H9 (cell line): ENCODE measurements at regions not wholly inside any gene's neighbourhood (a gene's known extent, or its start where the extent isn't known, plus 50 kb on each side); places are given as distances from the start of the nearest gene placed in this dataset.

Experiments used
- DNase-seq: peaks from one replicate; pipeline ENCODE4 v3.0.0-alpha.2; 2017
- H2AFZ ChIP-seq: one replicate; pipeline ENCODE4 v1.6.1; 2013; ENCODE audit warnings: mild to moderate bottlenecking, low read length, control low read depth, moderate library complexity
- H2AK5ac ChIP-seq: 2 replicates; pipeline ENCODE4 v1.6.1; 2013; ENCODE audit warnings: low read length, control low read depth, mixed read lengths; ENCODE audit not compliant: insufficient read length
- H2BK120ac ChIP-seq: one replicate; pipeline ENCODE4 v1.6.1; 2013; ENCODE audit warnings: low read depth, mild to moderate bottlenecking, low read length, control low read depth, inconsistent platforms; ENCODE audit not compliant: poor library complexity, severe bottlenecking
- H2BK12ac ChIP-seq: 2 replicates; pipeline ENCODE4 v1.6.1; 2013; ENCODE audit warnings: low read length, control low read depth, mixed read lengths, low read depth; ENCODE audit not compliant: insufficient read length
- H2BK15ac ChIP-seq: 2 replicates; pipeline ENCODE4 v1.6.1; 2013; ENCODE audit warnings: low read depth, low read length, control low read depth
- H2BK20ac ChIP-seq: one replicate; pipeline ENCODE4 v1.6.1; 2013; ENCODE audit warnings: low read depth, mild to moderate bottlenecking, low read length, control low read depth, inconsistent platforms; ENCODE audit not compliant: poor library complexity, severe bottlenecking
- H2BK5ac ChIP-seq: 2 replicates; pipeline ENCODE4 v1.6.1; 2013; ENCODE audit warnings: low read length, control low read depth, mixed read lengths; ENCODE audit not compliant: insufficient read length
- H3K14ac ChIP-seq: 2 replicates; pipeline ENCODE4 v1.6.1; 2013; ENCODE audit warnings: low read length, control low read depth; ENCODE audit not compliant: insufficient read depth
- H3K18ac ChIP-seq: 2 replicates; pipeline ENCODE4 v1.6.1; 2013; ENCODE audit warnings: low read depth, mild to moderate bottlenecking, mixed read lengths, low read length, control low read depth; ENCODE audit not compliant: insufficient read length
- H3K23ac ChIP-seq: 2 replicates; pipeline ENCODE4 v1.6.1; 2013; ENCODE audit warnings: low read length, control low read depth, mixed read lengths, low read depth; ENCODE audit not compliant: insufficient read length
- H3K23me2 ChIP-seq: 2 replicates; pipeline ENCODE4 v1.6.1; 2013; ENCODE audit warnings: low read depth, mild to moderate bottlenecking, mixed read lengths, low read length, control low read depth; ENCODE audit not compliant: insufficient read length, poor library complexity, severe bottlenecking
- H3K27ac ChIP-seq: 2 replicates; pipeline ENCODE4 v1.5.1; 2013; ENCODE audit warnings: low read length, control low read depth, mixed read lengths, low read depth; ENCODE audit not compliant: insufficient read length
- H3K27me3 ChIP-seq: 2 replicates; pipeline ENCODE4 v1.6.1; 2013; ENCODE audit warnings: low read length, control low read depth, inconsistent platforms; ENCODE audit not compliant: insufficient read depth
- H3K4ac ChIP-seq: 2 replicates; pipeline ENCODE4 v1.6.1; 2013; ENCODE audit warnings: low read depth, mild to moderate bottlenecking, control low read depth, inconsistent platforms, low read length, moderate library complexity
- H3K4me1 ChIP-seq: 2 replicates; pipeline ENCODE4 v1.6.1; 2013; ENCODE audit warnings: low read length, control low read depth, inconsistent platforms; ENCODE audit not compliant: insufficient read depth
- H3K4me2 ChIP-seq: 2 replicates; pipeline ENCODE4 v1.6.1; 2013; ENCODE audit warnings: low read length, control low read depth, mixed read lengths; ENCODE audit not compliant: insufficient read length, insufficient read depth
- H3K56ac ChIP-seq: 2 replicates; pipeline ENCODE4 v1.6.1; 2013; ENCODE audit warnings: low read depth, mild to moderate bottlenecking, mixed read lengths, low read length, control low read depth; ENCODE audit not compliant: insufficient read length
- H3K79me1 ChIP-seq: 2 replicates; pipeline ENCODE4 v1.6.1; 2013; ENCODE audit warnings: low read depth, mild to moderate bottlenecking, moderate library complexity, low read length, control low read depth, inconsistent platforms; ENCODE audit not compliant: insufficient read depth, poor library complexity, severe bottlenecking
- H3K79me2 ChIP-seq: 2 replicates; pipeline ENCODE4 v1.6.1; 2013; ENCODE audit warnings: low read length, control low read depth, inconsistent platforms; ENCODE audit not compliant: insufficient read depth
- H3K9ac ChIP-seq: 2 replicates; pipeline ENCODE4 v1.6.1; 2013; ENCODE audit warnings: low read length, control low read depth, mixed read lengths; ENCODE audit not compliant: insufficient read length; ENCODE audit errors: extremely low read depth
- H3K9me3 ChIP-seq: one replicate; pipeline ENCODE4 v1.6.1; 2013; ENCODE audit warnings: low read depth, low read length, inconsistent platforms; ENCODE audit not compliant: control insufficient read depth
- H3T11ph ChIP-seq: one replicate; pipeline ENCODE4 v1.6.1; 2013; ENCODE audit warnings: mild to moderate bottlenecking, low read length, control low read depth, inconsistent platforms
- H4K20me1 ChIP-seq: one replicate; pipeline ENCODE4 v1.6.1; 2013; ENCODE audit not compliant: control insufficient read depth, insufficient read length, insufficient read depth
- H4K5ac ChIP-seq: 2 replicates; pipeline ENCODE4 v1.6.1; 2013; ENCODE audit warnings: low read depth, mild to moderate bottlenecking, mixed read lengths, low read length, control low read depth; ENCODE audit not compliant: insufficient read length
- H4K8ac ChIP-seq: replicated peaks from 2 replicates; pipeline ENCODE4 v1.6.1; 2013; ENCODE audit warnings: low read length, control low read depth, mixed read lengths, low read depth; ENCODE audit not compliant: insufficient read length
- H4K91ac ChIP-seq: 2 replicates; pipeline ENCODE4 v1.6.1; 2013; ENCODE audit warnings: low read depth, mild to moderate bottlenecking, moderate library complexity, mixed read lengths, low read length, control low read depth; ENCODE audit not compliant: insufficient read length
- H3K27ac Mint-ChIP-seq, 3 experiments: 2 replicates in 2 of 3; 3 replicates in 1 of 3; pipeline ENCODE4 v1.8.0; 2020 to 2021; ENCODE audit warnings: mixed read lengths in 3 of 3, mild to moderate bottlenecking in 1 of 3, moderate library complexity in 1 of 3
- H3K27me3 Mint-ChIP-seq: 2 replicates; pipeline ENCODE4 v1.8.0; 2021; ENCODE audit warnings: low read depth, mild to moderate bottlenecking, moderate library complexity, mixed read lengths
- H3K36me3 Mint-ChIP-seq, 3 experiments: 2 replicates in 2 of 3; 3 replicates in 1 of 3; pipeline ENCODE4 v1.8.0; 2020 to 2021; ENCODE audit warnings: low read depth in 3 of 3, mixed read lengths in 3 of 3; ENCODE audit not compliant: insufficient read depth in 1 of 3
- H3K4me1 Mint-ChIP-seq, 2 experiments: 2 replicates each; pipeline ENCODE4 v1.8.0; 2020; ENCODE audit warnings: mixed read lengths in 2 of 2
- H3K4me3 Mint-ChIP-seq, 2 experiments: 2 replicates in 1 of 2; 3 replicates in 1 of 2; pipeline ENCODE4 v1.8.0; 2020 to 2021; ENCODE audit warnings: mild to moderate bottlenecking in 2 of 2, mixed read lengths in 2 of 2, moderate library complexity in 1 of 2
- H3K9me3 Mint-ChIP-seq, 2 experiments: 2 replicates in 1 of 2; 3 replicates in 1 of 2; pipeline ENCODE4 v1.8.0; 2020; ENCODE audit warnings: mild to moderate bottlenecking in 2 of 2, mixed read lengths in 2 of 2, moderate library complexity in 1 of 2
- WGBS: extraction: QIAGEN DNeasy Blood & Tissue Kit; methylation state at CpG from one replicate; pipeline ENCODE4 v1.1.7; 2013; ENCODE audit warnings: missing lambda C conversion rate, low lambda C conversion rate, mixed read lengths; ENCODE audit not compliant: insufficient read length; ENCODE audit errors: extremely low coverage; 5-methylcytosine and 5-hydroxymethylcytosine counted together
- TF ChIP-seq, protein P1 (sequence below): fragments of 200-600 bp; sonication (generic); conservative IDR thresholded peaks from 3 replicates; pipeline ENCODE4 v1.8.0; 2021; ENCODE audit warnings: antibody characterized with exemption, mild to moderate bottlenecking

DNA sequence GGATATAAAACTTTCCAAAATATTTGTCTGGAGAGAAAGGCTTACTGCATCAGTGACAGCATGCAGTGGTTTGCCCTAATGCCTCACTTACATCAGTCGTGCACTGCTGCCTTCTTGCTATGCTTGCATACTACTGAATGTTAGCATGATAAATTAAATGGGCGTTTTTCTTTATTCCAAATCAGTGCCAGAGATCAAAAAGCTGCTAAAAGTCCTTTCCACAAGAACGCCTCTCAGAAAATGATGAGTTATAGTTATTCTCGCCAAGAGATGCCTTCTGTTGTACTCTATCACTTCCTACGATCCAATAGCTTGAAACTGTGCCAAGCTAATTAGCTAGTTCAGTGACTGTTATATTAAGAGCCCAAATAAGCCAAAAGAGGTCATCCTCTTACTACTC lies 345.8 kb upstream of the ROBO2 start:
- Histone ChIP-seq H3K4me2 (no peak overlapping the region), H4K20me1 (no peaks in the 10 kb centered on the region), H3K23ac (no peak overlapping the region), H3K9me3 (no peaks in the 10 kb centered on the region), H2BK5ac (no peak overlapping the region), H3K4me1 (peaks cover 1% of the 10 kb centered on the region; the same call in 1 of the 2 replicates), H3K14ac (no peak overlapping the region), H3K23me2 (no peaks in the 10 kb centered on the region), H4K91ac (no peak overlapping the region), H3K18ac (no peak overlapping the region), H3K79me2 (no peaks in the 10 kb centered on the region), H2BK15ac (no peak overlapping the region), H3K4ac (no peak overlapping the region), H2BK120ac (no peak overlapping the region), H2BK20ac (no peak overlapping the region), H2BK12ac (no peak overlapping the region), H3K79me1 (no peaks in the 10 kb centered on the region), H2AFZ (no peak overlapping the region), H3K27me3 (no peaks in the 10 kb centered on the region), H2AK5ac (no peak overlapping the region), H3K27ac (no peak overlapping the region), H3K56ac (no peak overlapping the region), H4K5ac (no peak overlapping the region), H3T11ph (no peak overlapping the region), H3K9ac (no peak overlapping the region), H4K8ac (no peak overlapping the region)
- Mint-ChIP-seq H3K9me3 (peaks cover 2 to 3% of the 10 kb centered on the region in 2 experiments; a peak in 2 of 5 replicates), H3K27ac (no peak overlapping the region), H3K36me3 (no peaks in the 10 kb centered on the region; a peak in 1 of 7 replicates), H3K4me1 (peaks cover 5 to 7% of the 10 kb centered on the region in 2 experiments), H3K27me3 (no peaks in the 10 kb centered on the region), H3K4me3 (no peak overlapping the region)
- DNase-seq, result no peak
- no CpG with 5 or more reads among the region's 5 CpGs for WGBS
- TF ChIP-seq, protein P1, sequence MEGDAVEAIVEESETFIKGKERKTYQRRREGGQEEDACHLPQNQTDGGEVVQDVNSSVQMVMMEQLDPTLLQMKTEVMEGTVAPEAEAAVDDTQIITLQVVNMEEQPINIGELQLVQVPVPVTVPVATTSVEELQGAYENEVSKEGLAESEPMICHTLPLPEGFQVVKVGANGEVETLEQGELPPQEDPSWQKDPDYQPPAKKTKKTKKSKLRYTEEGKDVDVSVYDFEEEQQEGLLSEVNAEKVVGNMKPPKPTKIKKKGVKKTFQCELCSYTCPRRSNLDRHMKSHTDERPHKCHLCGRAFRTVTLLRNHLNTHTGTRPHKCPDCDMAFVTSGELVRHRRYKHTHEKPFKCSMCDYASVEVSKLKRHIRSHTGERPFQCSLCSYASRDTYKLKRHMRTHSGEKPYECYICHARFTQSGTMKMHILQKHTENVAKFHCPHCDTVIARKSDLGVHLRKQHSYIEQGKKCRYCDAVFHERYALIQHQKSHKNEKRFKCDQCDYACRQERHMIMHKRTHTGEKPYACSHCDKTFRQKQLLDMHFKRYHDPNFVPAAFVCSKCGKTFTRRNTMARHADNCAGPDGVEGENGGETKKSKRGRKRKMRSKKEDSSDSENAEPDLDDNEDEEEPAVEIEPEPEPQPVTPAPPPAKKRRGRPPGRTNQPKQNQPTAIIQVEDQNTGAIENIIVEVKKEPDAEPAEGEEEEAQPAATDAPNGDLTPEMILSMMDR, result no peak
